ENCODE measurements at regions not wholly inside any gene's neighbourhood (a gene's known extent, or its start where the extent isn't known, plus 50 kb on each side); places are given as distances from the start of the nearest gene placed in this dataset.
"Not testable (repeated sequence)": the region's sequence is repeated elsewhere in the genome, so short reads cannot be mapped to it uniquely, and the experiment has no call there.

DNA sequence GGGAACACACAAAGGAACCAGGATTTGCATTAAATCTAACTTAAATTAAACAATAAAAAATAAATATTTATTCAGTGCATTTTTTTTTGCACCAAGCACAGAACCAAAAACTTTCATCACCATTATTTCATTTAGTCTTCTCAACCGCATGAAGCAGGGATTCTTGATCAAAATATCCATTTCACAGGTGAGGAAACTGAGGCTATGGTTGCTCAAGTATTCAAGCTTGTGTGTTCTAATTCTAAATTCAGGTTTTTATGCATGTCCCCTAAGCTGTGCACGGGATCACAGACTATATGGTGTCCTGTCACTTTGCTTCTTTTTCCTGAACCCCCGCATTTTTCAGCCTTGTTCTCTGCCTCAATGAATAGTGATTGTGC, 64.3 kb upstream of the BCL6 start:
- no peak for DNase-seq (ENCODE audit: low read depth in 2 of 2)
- no peak overlapping the region for H3K4me3 ChIP-seq (replicated peaks in 1 of 2; ENCODE audit: low read depth in 2 of 2, low read length in 2 of 2)
- TF ChIP-seq, protein P1, sequence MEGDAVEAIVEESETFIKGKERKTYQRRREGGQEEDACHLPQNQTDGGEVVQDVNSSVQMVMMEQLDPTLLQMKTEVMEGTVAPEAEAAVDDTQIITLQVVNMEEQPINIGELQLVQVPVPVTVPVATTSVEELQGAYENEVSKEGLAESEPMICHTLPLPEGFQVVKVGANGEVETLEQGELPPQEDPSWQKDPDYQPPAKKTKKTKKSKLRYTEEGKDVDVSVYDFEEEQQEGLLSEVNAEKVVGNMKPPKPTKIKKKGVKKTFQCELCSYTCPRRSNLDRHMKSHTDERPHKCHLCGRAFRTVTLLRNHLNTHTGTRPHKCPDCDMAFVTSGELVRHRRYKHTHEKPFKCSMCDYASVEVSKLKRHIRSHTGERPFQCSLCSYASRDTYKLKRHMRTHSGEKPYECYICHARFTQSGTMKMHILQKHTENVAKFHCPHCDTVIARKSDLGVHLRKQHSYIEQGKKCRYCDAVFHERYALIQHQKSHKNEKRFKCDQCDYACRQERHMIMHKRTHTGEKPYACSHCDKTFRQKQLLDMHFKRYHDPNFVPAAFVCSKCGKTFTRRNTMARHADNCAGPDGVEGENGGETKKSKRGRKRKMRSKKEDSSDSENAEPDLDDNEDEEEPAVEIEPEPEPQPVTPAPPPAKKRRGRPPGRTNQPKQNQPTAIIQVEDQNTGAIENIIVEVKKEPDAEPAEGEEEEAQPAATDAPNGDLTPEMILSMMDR (IDR thresholded peaks at IDR 0.05; ENCODE audit: low read depth, low read length) = no peak

DNA sequence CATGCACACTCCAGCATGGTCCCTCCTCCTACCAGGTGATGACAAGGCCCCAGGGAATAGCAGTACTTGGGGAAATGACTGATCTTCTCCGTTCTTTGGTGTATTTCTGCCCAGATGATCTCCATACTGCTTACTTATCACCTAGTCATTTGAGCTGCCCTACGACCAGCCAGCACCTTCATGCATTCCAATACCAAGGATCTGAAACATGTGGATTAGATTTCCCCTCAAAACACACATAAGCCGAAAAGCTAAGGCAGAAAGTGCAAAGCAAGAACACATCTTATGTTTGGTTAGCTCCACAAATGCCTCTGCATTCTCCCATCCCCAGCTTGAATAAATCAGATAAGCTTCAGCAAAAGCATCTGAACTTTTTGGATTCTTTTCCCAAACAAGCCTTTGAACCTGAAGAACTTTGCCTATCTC, 64.8 kb upstream of the BCL6 start:
- TF ChIP-seq, protein P1 (IDR thresholded peaks at IDR 0.05; ENCODE audit: low read depth, low read length) = no peak
- no peak overlapping the region for H3K4me3 ChIP-seq (replicated peaks in 1 of 2; ENCODE audit: low read depth in 2 of 2, low read length in 2 of 2)
- DNase-seq (ENCODE audit: low read depth in 2 of 2) = no peak

DNA sequence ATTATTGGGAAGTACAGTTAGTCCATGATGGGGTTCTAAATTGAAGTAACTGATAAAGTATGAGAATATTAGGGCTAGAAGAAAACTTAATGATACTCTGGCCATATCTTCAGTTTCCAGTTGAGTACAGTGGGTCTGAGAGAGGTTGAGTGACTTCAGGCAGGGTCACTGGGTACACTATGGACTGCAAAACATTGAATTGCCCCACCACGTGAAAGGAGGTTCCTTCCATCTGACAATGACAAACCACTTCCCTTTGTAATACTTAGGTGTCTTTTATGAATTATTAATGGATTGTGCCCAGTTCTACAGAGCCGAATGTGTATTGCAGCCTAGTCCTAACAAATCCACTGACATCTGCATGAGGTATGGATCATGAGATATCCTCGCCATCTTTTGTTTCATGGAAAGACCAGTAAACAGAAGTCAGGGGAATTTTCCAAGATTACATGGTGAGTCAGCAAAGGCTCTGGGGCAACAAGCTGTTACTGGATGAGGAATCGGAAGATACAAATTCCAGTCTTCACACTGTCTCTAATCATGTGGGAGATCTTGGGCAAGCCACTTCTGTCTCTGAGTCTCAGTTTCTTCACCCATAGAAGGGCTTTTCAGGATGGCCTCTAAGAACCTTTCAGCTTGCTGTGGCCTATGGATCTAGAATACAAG, 66.5 kb upstream of the BCL6 start:
- peak; percentile 65 to 66 for DNase-seq (ENCODE audit: low read depth in 2 of 2)
- TF ChIP-seq, protein P1 (IDR thresholded peaks at IDR 0.05; ENCODE audit: low read depth, low read length) = no peak
- no peak overlapping the region for H3K4me3 ChIP-seq (replicated peaks in 1 of 2; ENCODE audit: low read depth in 2 of 2, low read length in 2 of 2)

DNA sequence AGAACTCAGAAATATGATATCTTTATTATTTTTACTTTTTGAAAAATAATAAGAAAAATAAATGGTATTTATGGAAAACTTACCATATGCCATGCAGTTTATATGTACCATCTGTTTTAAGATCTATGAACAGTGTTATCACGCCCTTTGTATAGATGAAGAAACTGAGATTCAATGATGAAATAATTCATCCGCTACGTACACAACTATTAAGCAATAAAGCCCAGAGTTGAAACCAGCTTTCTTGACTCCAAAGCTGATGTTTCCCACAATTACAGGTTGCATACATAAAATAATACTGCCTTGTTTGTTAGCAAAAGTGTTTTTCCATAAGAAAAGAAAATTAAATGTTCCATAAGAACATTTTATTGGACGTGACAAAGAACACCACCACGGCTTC, 67.2 kb upstream of the BCL6 start:
- TF ChIP-seq, protein P1 (IDR thresholded peaks at IDR 0.05; ENCODE audit: low read depth, low read length) = no peak
- H3K4me3 ChIP-seq (replicated peaks in 1 of 2; ENCODE audit: low read depth in 2 of 2, low read length in 2 of 2) = no peak overlapping the region
- no peak for DNase-seq (ENCODE audit: low read depth in 2 of 2)

DNA sequence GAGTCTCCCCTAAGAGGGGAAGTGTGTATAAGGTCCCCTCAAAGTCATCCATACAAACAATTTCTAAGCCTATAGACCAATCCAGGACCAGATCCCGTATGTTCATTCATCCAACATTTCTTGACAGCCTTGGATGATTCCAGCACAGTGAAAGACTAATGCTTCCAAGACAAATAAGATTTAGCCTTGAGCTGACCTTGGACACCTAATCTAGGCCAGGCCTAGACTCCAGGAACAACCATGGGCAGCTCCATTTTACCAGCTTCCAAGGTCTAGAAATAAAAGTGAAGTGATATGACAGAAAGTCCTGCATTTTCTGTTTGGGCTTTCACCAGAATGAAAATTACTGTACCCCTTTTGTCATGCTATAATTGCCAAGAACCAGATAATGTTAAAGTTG, 67.9 kb upstream of the BCL6 start:
- no peak overlapping the region for H3K4me3 ChIP-seq (replicated peaks in 1 of 2; ENCODE audit: low read depth in 2 of 2, low read length in 2 of 2)
- TF ChIP-seq, protein P1 (IDR thresholded peaks at IDR 0.05; ENCODE audit: low read depth, low read length) = no peak
- no peak for DNase-seq (ENCODE audit: low read depth in 2 of 2)

DNA sequence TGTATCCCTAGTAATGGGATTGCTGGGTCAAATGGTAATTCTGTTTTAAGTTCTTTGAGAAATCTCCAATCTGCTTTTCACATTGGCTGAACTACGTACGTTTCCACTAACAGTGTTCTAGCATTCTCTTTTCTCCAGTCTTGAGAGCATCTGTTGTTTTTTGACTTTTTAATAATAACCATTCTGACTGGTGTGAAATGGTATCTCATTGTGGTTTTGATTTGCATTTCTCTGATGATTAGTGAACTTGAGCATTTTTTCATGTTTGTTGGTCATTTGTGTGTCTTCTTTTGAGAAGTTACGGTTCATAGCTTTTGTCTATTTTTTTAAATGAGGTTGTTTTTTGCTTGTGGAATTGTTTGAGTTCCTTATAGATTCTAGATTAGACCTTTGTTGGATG, 72.5 kb upstream of the BCL6 start:
- DNase-seq (ENCODE audit: low read depth in 2 of 2); H3K4me3 ChIP-seq (replicated peaks in 1 of 2; ENCODE audit: low read depth in 2 of 2, low read length in 2 of 2): not testable (repeated sequence)

DNA sequence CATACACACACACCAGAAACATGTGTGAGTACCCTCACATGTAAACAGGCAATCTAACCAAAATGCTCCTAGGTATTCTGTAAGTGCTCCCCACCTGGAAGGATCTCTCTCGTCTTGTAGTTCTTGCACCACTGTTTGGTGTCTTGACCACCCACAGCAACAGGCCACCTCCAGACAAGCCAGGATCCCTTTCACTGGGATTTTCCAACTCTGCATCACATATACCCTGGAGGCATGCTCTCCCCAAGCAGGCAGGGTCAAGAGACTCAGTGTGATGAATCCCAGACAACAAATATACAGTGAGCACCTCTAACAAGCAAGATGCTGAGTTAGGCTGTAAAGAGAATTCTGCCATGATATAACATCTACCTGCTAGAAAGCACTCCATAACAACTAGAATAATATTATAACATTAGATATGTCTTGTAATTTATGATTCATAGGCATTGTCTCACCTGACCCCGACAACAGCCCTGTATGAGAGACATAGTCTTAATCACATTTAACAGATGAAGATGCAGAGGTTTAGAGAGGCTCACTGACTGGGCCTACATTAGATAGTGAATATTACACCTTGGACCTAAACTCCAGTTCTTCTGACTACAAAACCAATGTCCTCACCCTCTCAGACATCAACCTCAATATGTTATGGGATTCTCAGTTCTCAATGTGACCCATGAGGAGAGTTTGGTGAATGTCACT, 76.5 kb upstream of the BCL6 start:
- TF ChIP-seq, protein P1 (IDR thresholded peaks at IDR 0.05; ENCODE audit: low read depth, low read length) = no peak
- H3K4me3 ChIP-seq (replicated peaks in 1 of 2; ENCODE audit: low read depth in 2 of 2, low read length in 2 of 2) = no peak overlapping the region
- DNase-seq (ENCODE audit: low read depth in 2 of 2) = no peak

Data from cardiac fibroblast (primary cell).